ENCODE measurements at regions not wholly inside any gene's neighbourhood (a gene's known extent, or its start where the extent isn't known, plus 50 kb on each side); places are given as distances from the start of the nearest gene placed in this dataset.

DNA sequence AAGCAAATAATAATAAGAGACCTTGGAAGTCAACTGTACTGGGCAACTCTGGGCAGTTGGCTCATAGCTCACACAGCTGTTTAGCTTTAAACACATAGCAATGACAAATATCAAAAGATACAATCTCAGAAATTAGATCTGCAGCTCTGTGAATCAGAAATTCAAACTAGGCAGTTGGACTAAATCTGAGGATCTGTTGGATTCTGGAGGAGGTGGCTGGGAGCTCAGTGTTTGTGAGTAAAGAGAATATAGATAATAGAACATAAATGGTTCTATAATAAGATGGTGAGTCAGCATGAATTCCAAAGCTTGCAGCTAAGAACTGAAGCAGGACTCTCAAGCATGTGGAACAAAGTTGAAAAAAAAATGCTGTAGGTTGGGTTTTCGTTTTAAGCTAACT lies 1949.4 kb upstream of the SEL1L start:
- TF ChIP-seq EZH2 (IDR thresholded peaks at IDR 0.05; ENCODE audit: insufficient read depth, poor library complexity, severe bottlenecking): no peak
- no peak for TF ChIP-seq EZH2phosphoT487 (IDR thresholded peaks at IDR 0.05; ENCODE audit: insufficient read depth, low read depth)
